ENCODE measurements at regions not wholly inside any gene's neighbourhood (a gene's known extent, or its start where the extent isn't known, plus 50 kb on each side); places are given as distances from the start of the nearest gene placed in this dataset.

GRCh38 chr12:18967814-18968213 lies 161.7 kb upstream of the PLEKHA5 start:
- Histone ChIP-seq H3K4me2 (ENCODE audit: insufficient read depth, low read length) (no peak overlapping the region), H3K27me3 (ENCODE audit: control insufficient read depth in 2 of 2, insufficient read depth in 2 of 2, low read length in 2 of 2) (no peaks in the 10 kb centered on the region), H3K9ac (ENCODE audit: insufficient read depth in 1 of 2, low read depth in 2 of 2, low read length in 2 of 2) (no peak overlapping the region), H3K36me3 (ENCODE audit: control insufficient read depth, insufficient read depth, low read length) (no peaks in the 10 kb centered on the region), H3K9me3 (replicated peaks; ENCODE audit: control insufficient read depth, insufficient read depth, low read depth, low read length) (no peaks in the 10 kb centered on the region), H4K20me1 (replicated peaks; ENCODE audit: control insufficient read depth, insufficient read depth, low read length) (no peaks in the 10 kb centered on the region), H3K27ac (ENCODE audit: extremely low read depth, low read depth, low read length) (no peak overlapping the region), H2AFZ (ENCODE audit: low read depth, low read length) (no peak overlapping the region), H3K4me3 (no peak overlapping the region), H3K4me1 (replicated peaks in 1 of 2; ENCODE audit: control insufficient read depth in 2 of 2, insufficient read depth in 2 of 2, low read length in 2 of 2) (no peaks in the 10 kb centered on the region), H3K9me1 (ENCODE audit: control insufficient read depth, insufficient read depth, low read length) (no peaks in the 10 kb centered on the region), H3K79me2 (ENCODE audit: control insufficient read depth, insufficient read depth, low read length) (no peaks in the 10 kb centered on the region)
- no peak for DNase-seq (ENCODE audit: extremely low read depth in 1 of 4, low spot score in 3 of 4)
- CTCF ChIA-PET (ENCODE audit: low intra/inter-chr PET ratio) = no interaction called here
- intact Hi-C loops (cut with micrococcal nuclease) = no loop called here
- no TSS peak for BruUV-seq (replicated peaks)
- no peak for FAIRE-seq
- POLR2A ChIA-PET = no interaction called here
- no peak for TF ChIP-seq ZNF639 (CRISPR knock-in tag; conservative IDR thresholded peaks at IDR 0.05 in 1 of 2, IDR thresholded peaks at IDR 0.05 in 1 of 2)
- no peak for TF ChIP-seq CEBPG (CRISPR knock-in tag; IDR thresholded peaks at IDR 0.05)
- no peak for TF ChIP-seq CEBPG (tag; conservative IDR thresholded peaks at IDR 0.05 in 1 of 2, IDR thresholded peaks at IDR 0.05 in 1 of 2)
- no peak for TF ChIP-seq PHF21A (IDR thresholded peaks at IDR 0.05; ENCODE audit: borderline replicate concordance, low read depth)
- no peak for TF ChIP-seq TCF7L2 (IDR thresholded peaks at IDR 0.05; ENCODE audit: low read depth, low read length)
- TF ChIP-seq SMARCC2 (IDR thresholded peaks at IDR 0.05; ENCODE audit: low read depth) = no peak
- TF ChIP-seq WHSC1 (IDR thresholded peaks at IDR 0.05; ENCODE audit: low read length) = no peak
- TF ChIP-seq ZBTB17 (CRISPR knock-in tag; IDR thresholded peaks at IDR 0.05) = no peak
- no peak for TF ChIP-seq MAFF (IDR thresholded peaks at IDR 0.05; ENCODE audit: low read length)
- TF ChIP-seq RHOXF2B (CRISPR knock-in tag; conservative IDR thresholded peaks at IDR 0.05) = no peak
- no peak for TF ChIP-seq SMAD2 (IDR thresholded peaks at IDR 0.05; ENCODE audit: low read depth, low read length)
- TF ChIP-seq ZNF121 (CRISPR knock-in tag; conservative IDR thresholded peaks at IDR 0.05) = no peak
- in situ Hi-C loops (cut with MboI) = no loop called here
- no peak for ATAC-seq
- 20% methylated on average over 3 of the region's 3 CpGs for WGBS (ENCODE audit: insufficient coverage, low coverage, missing lambda C conversion rate)

Data from K562 (cell line).